ENCODE measurements at regions not wholly inside any gene's neighbourhood (a gene's known extent, or its start where the extent isn't known, plus 50 kb on each side); places are given as distances from the start of the nearest gene placed in this dataset.
A peak's percentile ranks its signal among the peaks of the same experiment; 100 is the strongest.

DNA sequence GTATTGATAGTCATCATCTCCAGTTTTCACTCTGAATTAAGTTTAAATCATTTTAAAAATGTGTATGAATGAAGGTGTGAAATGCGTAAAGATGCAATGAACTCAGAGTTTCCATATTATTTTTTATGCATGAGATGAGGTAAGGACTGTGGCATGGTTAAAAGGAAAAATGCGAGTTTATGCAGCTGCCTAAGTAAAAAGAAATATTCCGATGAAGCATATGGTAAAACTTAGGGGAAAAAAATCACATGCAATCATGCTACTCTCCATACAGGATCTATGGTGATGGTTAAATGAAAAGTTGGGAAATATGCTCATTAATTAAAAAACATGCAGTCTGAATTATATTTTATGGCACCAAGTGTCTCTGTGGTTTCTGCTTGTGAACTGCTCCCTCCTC, 77.5 kb upstream of the SP8 start:
- TF ChIP-seq, protein P1, sequence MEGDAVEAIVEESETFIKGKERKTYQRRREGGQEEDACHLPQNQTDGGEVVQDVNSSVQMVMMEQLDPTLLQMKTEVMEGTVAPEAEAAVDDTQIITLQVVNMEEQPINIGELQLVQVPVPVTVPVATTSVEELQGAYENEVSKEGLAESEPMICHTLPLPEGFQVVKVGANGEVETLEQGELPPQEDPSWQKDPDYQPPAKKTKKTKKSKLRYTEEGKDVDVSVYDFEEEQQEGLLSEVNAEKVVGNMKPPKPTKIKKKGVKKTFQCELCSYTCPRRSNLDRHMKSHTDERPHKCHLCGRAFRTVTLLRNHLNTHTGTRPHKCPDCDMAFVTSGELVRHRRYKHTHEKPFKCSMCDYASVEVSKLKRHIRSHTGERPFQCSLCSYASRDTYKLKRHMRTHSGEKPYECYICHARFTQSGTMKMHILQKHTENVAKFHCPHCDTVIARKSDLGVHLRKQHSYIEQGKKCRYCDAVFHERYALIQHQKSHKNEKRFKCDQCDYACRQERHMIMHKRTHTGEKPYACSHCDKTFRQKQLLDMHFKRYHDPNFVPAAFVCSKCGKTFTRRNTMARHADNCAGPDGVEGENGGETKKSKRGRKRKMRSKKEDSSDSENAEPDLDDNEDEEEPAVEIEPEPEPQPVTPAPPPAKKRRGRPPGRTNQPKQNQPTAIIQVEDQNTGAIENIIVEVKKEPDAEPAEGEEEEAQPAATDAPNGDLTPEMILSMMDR (IDR thresholded peaks at IDR 0.05; ENCODE audit: insufficient read depth, low read length, severe bottlenecking), result no peak
- FAIRE-seq, result no peak

DNA sequence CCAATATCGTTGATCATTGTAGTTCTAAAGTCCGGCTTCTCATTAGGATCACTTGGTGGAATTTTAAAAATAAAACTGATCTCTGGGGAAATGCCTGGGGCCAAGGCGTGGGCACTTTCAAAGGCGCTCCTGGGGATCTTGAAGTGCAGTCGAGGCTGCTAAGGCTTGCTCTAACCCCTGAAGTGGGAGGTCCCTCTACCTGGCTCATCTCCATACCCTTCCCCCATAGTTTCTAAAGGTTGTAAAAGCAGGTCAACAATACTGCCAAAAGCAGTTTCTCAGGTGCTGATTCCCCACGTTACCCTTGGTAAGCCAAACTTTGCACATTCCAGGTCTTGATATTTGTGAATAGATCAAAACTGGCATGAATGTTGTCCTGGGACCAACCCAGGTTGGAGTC, 79.0 kb upstream of the SP8 start:
- TF ChIP-seq, protein P1 (IDR thresholded peaks at IDR 0.05; ENCODE audit: insufficient read depth, low read length, severe bottlenecking), result no peak
- no peaks in the 10 kb centered on the region for H3K36me3 ChIP-seq (ENCODE audit: control insufficient read depth, insufficient read depth, low read length)
- no peak overlapping the region for H3K4me3 ChIP-seq (ENCODE audit: low read depth, low read length)
- FAIRE-seq, result no peak
- no peak for DNase-seq (ENCODE audit: low read depth)
- H3K27me3 ChIP-seq (ENCODE audit: control insufficient read depth, insufficient read depth, low read length), result no peaks in the 10 kb centered on the region

More for the DNA sequence above, 77.5 kb upstream of the SP8 start:
- no peaks in the 10 kb centered on the region for H3K27me3 ChIP-seq (ENCODE audit: control insufficient read depth, insufficient read depth, low read length)
- no peak for DNase-seq (ENCODE audit: low read depth)
- H3K36me3 ChIP-seq (ENCODE audit: control insufficient read depth, insufficient read depth, low read length), result no peaks in the 10 kb centered on the region
- H3K4me3 ChIP-seq (ENCODE audit: low read depth, low read length), result no peak overlapping the region

DNA sequence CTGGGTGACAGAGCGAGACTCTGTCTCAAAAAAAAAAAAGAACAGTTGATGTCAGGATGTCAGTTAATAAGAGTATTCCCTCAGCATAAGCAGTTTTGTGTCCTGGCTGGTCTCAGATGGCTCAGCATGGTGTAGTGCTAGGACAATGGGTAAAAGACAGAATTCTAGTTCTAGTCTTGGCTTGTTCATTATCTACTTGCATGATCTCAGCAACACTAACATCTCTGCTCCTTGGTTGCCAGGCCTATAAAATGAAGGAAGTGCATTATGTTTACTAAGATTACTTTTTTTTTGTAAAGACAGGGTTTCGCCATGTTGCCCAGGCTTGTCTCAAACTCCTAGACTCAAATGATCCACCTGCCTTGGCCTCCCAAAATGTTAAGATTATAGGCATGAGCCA, 84.3 kb upstream of the SP8 start:
- no peak for FAIRE-seq
- H3K4me3 ChIP-seq (ENCODE audit: low read depth, low read length), result no peak overlapping the region
- no peaks in the 10 kb centered on the region for H3K27me3 ChIP-seq (ENCODE audit: control insufficient read depth, insufficient read depth, low read length)
- DNase-seq (ENCODE audit: low read depth), result no peak
- no peaks in the 10 kb centered on the region for H3K36me3 ChIP-seq (ENCODE audit: control insufficient read depth, insufficient read depth, low read length)
- TF ChIP-seq, protein P1 (IDR thresholded peaks at IDR 0.05; ENCODE audit: insufficient read depth, low read length, severe bottlenecking), result no peak

- FAIRE-seq, result no peak
- no peak for DNase-seq (ENCODE audit: low read depth)
- Histone ChIP-seq H3K27me3 (ENCODE audit: control insufficient read depth, insufficient read depth, low read length) (no peaks in the 10 kb centered on the region), H3K36me3 (ENCODE audit: control insufficient read depth, insufficient read depth, low read length) (no peaks in the 10 kb centered on the region), H3K4me3 (ENCODE audit: low read depth, low read length) (no peak overlapping the region)
- TF ChIP-seq, protein P1 (IDR thresholded peaks at IDR 0.05; ENCODE audit: insufficient read depth, low read length, severe bottlenecking), result no peak
These were observed 106.1 kb upstream of the SP8 start for GRCh38 chr7:20892776-20893175.

- H3K4me3 ChIP-seq (ENCODE audit: low read depth, low read length), result no peak overlapping the region
- peak; percentile 70 for DNase-seq (ENCODE audit: low read depth)
- no peaks in the 10 kb centered on the region for H3K27me3 ChIP-seq (ENCODE audit: control insufficient read depth, insufficient read depth, low read length)
- H3K36me3 ChIP-seq (ENCODE audit: control insufficient read depth, insufficient read depth, low read length), result no peaks in the 10 kb centered on the region
- TF ChIP-seq, protein P1 (IDR thresholded peaks at IDR 0.05; ENCODE audit: insufficient read depth, low read length, severe bottlenecking), result no peak
- FAIRE-seq, result no peak
These were observed 108.1 kb upstream of the SP8 start for GRCh38 chr7:20894806-20895205.

- Histone ChIP-seq H3K4me3 (ENCODE audit: low read depth, low read length) (no peak overlapping the region), H3K27me3 (ENCODE audit: control insufficient read depth, insufficient read depth, low read length) (no peaks in the 10 kb centered on the region), H3K36me3 (ENCODE audit: control insufficient read depth, insufficient read depth, low read length) (no peaks in the 10 kb centered on the region)
- FAIRE-seq, result no peak
- DNase-seq (ENCODE audit: low read depth), result peak; percentile 73
- TF ChIP-seq, protein P1 (IDR thresholded peaks at IDR 0.05; ENCODE audit: insufficient read depth, low read length, severe bottlenecking), result no peak
These were observed 108.9 kb upstream of the SP8 start for GRCh38 chr7:20895563-20895962.
